Stimulated activated CD4-positive, alpha-beta T cell treated with anti-CD3 and anti-CD28 coated beads, Interleukin-15, amount 100 ng/mL, for 1 hour (primary cell): ENCODE measurements at regions not wholly inside any gene's neighbourhood (a gene's known extent, or its start where the extent isn't known, plus 50 kb on each side); places are given as distances from the start of the nearest gene placed in this dataset.

Source experiments
- DNase-seq, 2 donors: peaks; one replicate each; pipeline ENCODE4 v3.0.0-alpha.2; 2020; ENCODE audit warnings: low read depth in 1 of 2, low spot score in 1 of 2

- DNase-seq: no peak
Observed at GRCh38 chr1:34270181-34270580, 93.5 kb downstream of the C1orf94 start.

GRCh38 chr1:34272152-34272551, 95.4 kb downstream of the C1orf94 start:
- no peak for DNase-seq

- DNase-seq: no peak
Observed at GRCh38 chr1:34275150-34275549, 98.4 kb downstream of the C1orf94 start.

GRCh38 chr1:34276606-34277005, 99.9 kb downstream of the C1orf94 start:
- no peak for DNase-seq

GRCh38 chr1:34277150-34277549, 100.4 kb downstream of the C1orf94 start:
- no peak for DNase-seq

GRCh38 chr1:34278211-34278610, 101.5 kb downstream of the C1orf94 start:
- DNase-seq: no peak

- DNase-seq: no peak
Observed at GRCh38 chr1:34279971-34280370, 103.3 kb downstream of the C1orf94 start.

- DNase-seq: no peak
Observed at GRCh38 chr1:34280509-34280908, 103.8 kb downstream of the C1orf94 start.

- no peak for DNase-seq
Observed at GRCh38 chr1:34283142-34283541, 106.4 kb downstream of the C1orf94 start.

- DNase-seq: no peak
Observed at GRCh38 chr1:34286511-34286910, 109.8 kb downstream of the C1orf94 start.

GRCh38 chr1:34290831-34291230, 114.1 kb downstream of the C1orf94 start:
- DNase-seq: no peak

- no peak for DNase-seq
Observed at GRCh38 chr1:34292472-34292871, 115.8 kb downstream of the C1orf94 start.

- DNase-seq: no peak
Observed at GRCh38 chr1:34296059-34296458, 119.4 kb downstream of the C1orf94 start.

GRCh38 chr1:34302798-34303197, 126.1 kb downstream of the C1orf94 start:
- DNase-seq: no peak

GRCh38 chr1:34303218-34303617, 126.5 kb downstream of the C1orf94 start:
- DNase-seq: no peak

- no peak for DNase-seq
Observed at GRCh38 chr1:34306568-34306967, 129.9 kb downstream of the C1orf94 start.

- no peak for DNase-seq
Observed at GRCh38 chr1:34312359-34312758, 135.7 kb downstream of the C1orf94 start.

GRCh38 chr1:34315974-34316373, 139.3 kb downstream of the C1orf94 start:
- DNase-seq: no peak

- no peak for DNase-seq
Observed at GRCh38 chr1:34316773-34317172, 140.1 kb downstream of the C1orf94 start.

- no peak for DNase-seq
Observed at GRCh38 chr1:34319218-34319617, 142.5 kb downstream of the C1orf94 start.

GRCh38 chr1:34320053-34320669, 143.5 kb downstream of the C1orf94 start:
- no peak for DNase-seq

GRCh38 chr1:34322969-34323368, 146.3 kb downstream of the C1orf94 start:
- no peak for DNase-seq

GRCh38 chr1:34324879-34325440, 148.3 kb downstream of the C1orf94 start:
- no peak for DNase-seq
